ENCODE measurements at regions not wholly inside any gene's neighbourhood (a gene's known extent, or its start where the extent isn't known, plus 50 kb on each side); places are given as distances from the start of the nearest gene placed in this dataset.

GRCh38 chr9:22363421-22363887 is 83.2 kb upstream of the DMRTA1 start:
- H3K4me1 Mint-ChIP-seq (ENCODE audit: low read depth) = no peaks in the 10 kb centered on the region
- no peaks in the 10 kb centered on the region for H3K36me3 Mint-ChIP-seq (ENCODE audit: low read depth)
- H3K27me3 Mint-ChIP-seq (ENCODE audit: low read depth) = no peaks in the 10 kb centered on the region
- no peak for DNase-seq (ENCODE audit: low spot score)
- no peak overlapping the region for H3K27ac Mint-ChIP-seq
- H3K9me3 Mint-ChIP-seq = peaks cover 3% of the 10 kb centered on the region
- no peak overlapping the region for H3K4me3 Mint-ChIP-seq

- no peak for DNase-seq (ENCODE audit: low spot score)
- Mint-ChIP-seq H3K27me3 (ENCODE audit: low read depth) (no peaks in the 10 kb centered on the region), H3K9me3 (peaks cover 6% of the 10 kb centered on the region), H3K4me3 (no peak overlapping the region), H3K4me1 (ENCODE audit: low read depth) (no peaks in the 10 kb centered on the region), H3K27ac (no peak overlapping the region), H3K36me3 (ENCODE audit: low read depth) (no peaks in the 10 kb centered on the region)
These were observed 73.0 kb upstream of the DMRTA1 start for GRCh38 chr9:22373636-22374035.

- Mint-ChIP-seq H3K36me3 (ENCODE audit: low read depth) (no peaks in the 10 kb centered on the region), H3K4me1 (ENCODE audit: low read depth) (no peaks in the 10 kb centered on the region), H3K27me3 (ENCODE audit: low read depth) (no peaks in the 10 kb centered on the region), H3K9me3 (peaks cover 5% of the 10 kb centered on the region), H3K27ac (no peak overlapping the region), H3K4me3 (no peak overlapping the region)
- DNase-seq (ENCODE audit: low spot score) = no peak
These were observed 72.6 kb upstream of the DMRTA1 start for GRCh38 chr9:22374051-22374450.

GRCh38 chr9:22379272-22379671 is 67.4 kb upstream of the DMRTA1 start:
- H3K36me3 Mint-ChIP-seq (ENCODE audit: low read depth) = no peaks in the 10 kb centered on the region
- no peak overlapping the region for H3K27ac Mint-ChIP-seq
- H3K4me1 Mint-ChIP-seq (ENCODE audit: low read depth) = no peaks in the 10 kb centered on the region
- no peak overlapping the region for H3K4me3 Mint-ChIP-seq
- no peaks in the 10 kb centered on the region for H3K9me3 Mint-ChIP-seq
- no peak for DNase-seq (ENCODE audit: low spot score)
- H3K27me3 Mint-ChIP-seq (ENCODE audit: low read depth) = no peaks in the 10 kb centered on the region

GRCh38 chr9:22381170-22381569 is 65.5 kb upstream of the DMRTA1 start:
- no peaks in the 10 kb centered on the region for H3K27me3 Mint-ChIP-seq (ENCODE audit: low read depth)
- H3K4me3 Mint-ChIP-seq = no peak overlapping the region
- H3K9me3 Mint-ChIP-seq = no peaks in the 10 kb centered on the region
- no peak overlapping the region for H3K27ac Mint-ChIP-seq
- no peak for DNase-seq (ENCODE audit: low spot score)
- no peaks in the 10 kb centered on the region for H3K36me3 Mint-ChIP-seq (ENCODE audit: low read depth)
- H3K4me1 Mint-ChIP-seq (ENCODE audit: low read depth) = no peaks in the 10 kb centered on the region

GRCh38 chr9:22382331-22382730 is 64.3 kb upstream of the DMRTA1 start:
- Mint-ChIP-seq H3K9me3 (no peaks in the 10 kb centered on the region), H3K27ac (no peak overlapping the region), H3K36me3 (ENCODE audit: low read depth) (no peaks in the 10 kb centered on the region), H3K4me3 (no peak overlapping the region), H3K4me1 (ENCODE audit: low read depth) (no peaks in the 10 kb centered on the region), H3K27me3 (ENCODE audit: low read depth) (no peaks in the 10 kb centered on the region)
- DNase-seq (ENCODE audit: low spot score) = no peak

- H3K36me3 Mint-ChIP-seq (ENCODE audit: low read depth) = no peaks in the 10 kb centered on the region
- H3K9me3 Mint-ChIP-seq = no peaks in the 10 kb centered on the region
- H3K4me3 Mint-ChIP-seq = no peak overlapping the region
- H3K27me3 Mint-ChIP-seq (ENCODE audit: low read depth) = no peaks in the 10 kb centered on the region
- no peaks in the 10 kb centered on the region for H3K4me1 Mint-ChIP-seq (ENCODE audit: low read depth)
- H3K27ac Mint-ChIP-seq = no peak overlapping the region
- no peak for DNase-seq (ENCODE audit: low spot score)
These were observed 62.9 kb upstream of the DMRTA1 start for GRCh38 chr9:22383718-22384117.

GRCh38 chr9:22389271-22389670 is 57.4 kb upstream of the DMRTA1 start:
- Mint-ChIP-seq H3K36me3 (ENCODE audit: low read depth) (no peaks in the 10 kb centered on the region), H3K4me1 (ENCODE audit: low read depth) (no peaks in the 10 kb centered on the region), H3K27me3 (ENCODE audit: low read depth) (no peaks in the 10 kb centered on the region), H3K27ac (no peak overlapping the region), H3K9me3 (no peaks in the 10 kb centered on the region), H3K4me3 (no peak overlapping the region)
- no peak for DNase-seq (ENCODE audit: low spot score)

- peaks cover 3% of the 10 kb centered on the region for H3K9me3 Mint-ChIP-seq
- no peaks in the 10 kb centered on the region for H3K36me3 Mint-ChIP-seq (ENCODE audit: low read depth)
- no peaks in the 10 kb centered on the region for H3K27me3 Mint-ChIP-seq (ENCODE audit: low read depth)
- H3K4me1 Mint-ChIP-seq (ENCODE audit: low read depth) = no peaks in the 10 kb centered on the region
- no peak overlapping the region for H3K27ac Mint-ChIP-seq
- H3K4me3 Mint-ChIP-seq = no peak overlapping the region
- DNase-seq (ENCODE audit: low spot score) = no peak
These were observed 54.1 kb upstream of the DMRTA1 start for GRCh38 chr9:22392523-22392922.

GRCh38 chr9:22395687-22396141 is 50.9 kb upstream of the DMRTA1 start:
- H3K4me3 Mint-ChIP-seq = no peak overlapping the region
- no peaks in the 10 kb centered on the region for H3K36me3 Mint-ChIP-seq (ENCODE audit: low read depth)
- peaks cover 3% of the 10 kb centered on the region for H3K9me3 Mint-ChIP-seq
- no peaks in the 10 kb centered on the region for H3K4me1 Mint-ChIP-seq (ENCODE audit: low read depth)
- no peaks in the 10 kb centered on the region for H3K27me3 Mint-ChIP-seq (ENCODE audit: low read depth)
- no peak overlapping the region for H3K27ac Mint-ChIP-seq
- DNase-seq (ENCODE audit: low spot score) = no peak

Data from T-helper 2 cell treated with Interferon-gamma antibody and Interleukin-4, amounts not matched to agents 5 μg/mL and 100 μg/mL, for 36 hours (primary cell).